GM19397 (cell line): ENCODE measurements at regions not wholly inside any gene's neighbourhood (a gene's known extent, or its start where the extent isn't known, plus 50 kb on each side); places are given as distances from the start of the nearest gene placed in this dataset.
"Not testable (repeated sequence)": the region's sequence is repeated elsewhere in the genome, so short reads cannot be mapped to it uniquely, and the experiment has no call there.

Source experiments
- ATAC-seq: cut with Tn5 transposase; IDR thresholded peaks from one replicate; pipeline ENCODE4 v1.9.1; 2021; ENCODE audit warnings: mild to moderate bottlenecking, moderate library complexity; ENCODE audit not compliant: unreplicated experiment

DNA sequence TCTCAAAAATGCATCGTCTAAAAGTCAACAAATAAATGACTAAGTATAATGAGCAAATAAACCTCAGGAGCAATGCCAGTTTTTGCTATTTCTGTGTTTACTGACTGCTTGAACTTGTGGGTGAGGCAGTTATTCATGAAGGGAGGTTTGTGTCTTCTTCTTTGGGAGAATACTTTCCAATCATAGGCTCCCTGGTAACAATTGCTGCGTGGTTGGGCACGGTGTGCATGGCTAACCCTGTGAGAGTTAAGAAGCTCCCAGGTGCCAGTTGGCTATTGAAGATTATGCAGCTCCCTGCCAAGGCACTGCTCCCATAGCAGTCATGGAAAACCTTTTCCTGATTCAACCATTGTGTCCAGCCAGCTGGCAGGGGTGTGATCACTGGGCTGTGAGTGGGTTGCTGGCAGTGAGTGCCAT, 775.9 kb upstream of the GOT2 start:
- ATAC-seq: no peak

DNA sequence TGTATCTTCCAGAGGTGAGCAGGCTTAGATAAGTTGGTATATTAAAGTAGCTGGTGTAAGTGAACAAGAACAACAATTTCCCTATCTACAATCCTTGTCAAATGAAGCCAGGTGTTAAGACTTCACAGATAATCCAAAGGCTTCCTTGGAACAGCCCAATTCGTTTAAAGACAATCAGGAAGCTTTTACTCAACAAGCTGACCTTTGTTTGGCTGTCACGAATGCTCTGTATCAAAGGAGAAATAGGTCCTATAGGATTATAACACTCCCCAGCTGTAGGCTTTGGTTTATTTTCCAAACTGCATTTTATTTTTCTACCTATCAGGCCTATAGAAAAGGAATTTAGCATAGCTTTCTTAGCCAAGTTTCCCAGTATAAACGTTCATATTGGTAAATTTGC, 766.5 kb upstream of the GOT2 start:
- no peak for ATAC-seq

DNA sequence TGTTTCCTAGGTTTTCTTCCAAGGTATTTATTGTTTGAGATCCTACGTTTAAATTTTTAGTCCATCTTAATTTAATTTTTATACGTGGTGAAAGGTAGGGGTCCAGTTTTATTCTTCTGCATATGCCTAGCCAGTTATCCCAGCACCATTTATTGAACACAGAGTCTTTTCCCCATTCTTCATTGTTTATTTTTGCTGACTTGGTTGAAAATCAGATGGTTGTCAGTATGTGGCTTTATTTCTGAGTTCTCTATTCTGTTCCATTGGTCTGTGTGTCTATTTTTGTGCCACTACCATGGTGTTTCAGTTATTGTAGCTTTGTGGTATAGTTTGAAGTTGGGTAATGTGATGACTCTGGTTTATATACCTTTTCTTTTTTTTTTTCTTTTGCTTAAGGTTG, 753.0 kb upstream of the GOT2 start:
- ATAC-seq: no peak

DNA sequence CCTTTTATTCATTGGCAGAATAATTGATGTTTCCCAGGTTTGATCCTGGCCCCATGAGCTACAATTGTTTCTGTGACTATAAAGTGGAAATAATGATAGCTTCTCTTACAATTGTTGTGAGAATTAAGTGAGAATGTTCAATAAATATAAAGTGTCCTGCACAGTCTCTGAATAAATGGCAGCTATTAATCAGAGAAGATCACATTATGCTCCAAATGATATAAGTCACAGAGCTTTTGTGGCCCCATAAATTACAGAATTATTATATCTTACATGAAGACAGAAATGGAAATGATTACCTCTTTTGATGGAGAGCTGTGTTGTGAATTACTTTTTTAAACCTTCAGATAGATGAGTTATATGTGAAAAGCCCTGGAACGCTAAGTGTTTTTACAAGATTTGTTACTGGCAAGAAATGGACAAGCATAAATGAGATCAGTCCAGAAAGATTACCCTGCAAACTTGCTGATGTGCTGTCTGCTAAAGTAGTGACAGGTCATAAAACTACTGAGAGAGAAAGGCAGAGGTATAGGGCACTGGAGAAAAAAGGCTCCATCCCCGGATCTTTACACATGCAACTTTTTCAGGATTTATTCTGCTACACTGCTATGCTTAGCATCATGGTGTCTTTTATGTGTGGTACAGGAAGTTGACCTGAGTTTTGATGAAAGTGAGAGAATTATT, 750.9 kb upstream of the GOT2 start:
- ATAC-seq: no peak

DNA sequence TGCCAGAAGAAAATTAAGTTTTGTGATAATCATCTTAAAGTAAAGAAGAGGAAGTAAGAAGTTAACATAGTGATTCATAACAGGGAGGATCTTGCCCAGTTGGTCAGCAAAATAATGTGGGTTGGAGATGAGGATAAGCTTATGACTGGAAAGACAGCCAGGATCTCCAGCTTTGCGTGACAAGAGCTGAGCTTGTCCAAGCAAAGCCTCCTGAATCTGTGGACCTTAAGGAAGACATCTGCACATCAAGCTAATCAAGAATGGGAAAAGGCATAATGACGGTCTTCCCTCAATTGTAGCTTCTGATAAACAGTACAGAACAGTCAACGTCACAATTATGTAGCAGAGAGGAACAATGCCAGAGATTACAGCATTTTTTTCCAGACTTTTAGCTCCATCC, 744.7 kb upstream of the GOT2 start:
- ATAC-seq: no peak

DNA sequence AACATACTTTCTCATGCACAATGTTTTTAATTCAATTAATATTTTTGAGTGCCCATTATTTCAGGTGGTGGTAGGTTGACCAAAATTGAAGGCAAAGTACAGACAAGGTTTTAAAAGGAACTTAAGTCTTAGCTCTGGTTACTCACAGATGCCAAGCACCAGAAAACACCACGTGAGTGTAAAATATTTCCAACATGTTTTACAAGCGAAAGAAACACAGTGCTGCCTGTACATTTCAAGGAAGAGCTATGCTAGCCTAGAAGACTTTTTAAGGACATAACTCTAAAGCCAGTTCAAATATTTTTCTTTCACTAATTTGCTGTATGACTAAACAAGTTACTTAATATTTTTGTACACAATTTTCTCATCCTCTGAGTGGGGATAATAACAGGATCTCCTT, 736.4 kb upstream of the GOT2 start:
- ATAC-seq: no peak

DNA sequence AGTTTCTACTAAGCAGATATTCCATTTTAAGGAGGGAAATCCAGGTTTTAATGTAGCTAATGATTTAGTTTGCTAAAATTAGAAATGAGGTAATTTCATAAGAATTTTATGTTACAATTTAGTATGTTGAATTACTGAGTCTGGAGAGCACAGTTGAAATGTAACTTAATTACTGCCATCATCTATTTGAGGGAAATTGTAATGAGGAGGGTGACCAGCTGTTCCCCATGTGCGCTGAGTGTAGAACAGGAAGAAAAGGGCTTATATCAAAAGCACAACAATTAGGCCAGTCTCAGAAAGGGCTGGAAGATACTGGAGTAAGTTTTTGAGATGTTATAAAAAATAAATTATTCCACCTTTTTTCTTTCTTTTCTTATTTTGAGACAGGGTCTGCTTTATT, 735.1 kb upstream of the GOT2 start:
- no peak for ATAC-seq

DNA sequence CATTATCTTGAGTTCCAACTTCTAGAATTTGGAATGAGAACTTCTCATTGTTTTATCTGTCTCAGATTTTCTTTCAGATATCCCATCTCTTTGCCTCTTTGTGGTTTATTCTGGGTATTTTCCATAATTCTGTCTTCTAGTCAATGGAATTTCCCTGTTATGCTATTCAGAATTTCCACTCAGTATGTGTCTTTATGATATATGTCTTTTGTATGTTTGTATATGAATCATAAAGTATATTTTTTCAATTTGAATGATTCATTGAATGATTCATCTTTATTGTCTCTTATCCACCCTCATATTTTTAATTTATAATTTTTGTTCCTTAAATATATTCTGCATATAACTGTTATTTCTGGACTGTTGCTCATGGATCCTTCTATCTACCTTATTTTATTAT, 729.7 kb upstream of the GOT2 start:
- ATAC-seq: no peak

DNA sequence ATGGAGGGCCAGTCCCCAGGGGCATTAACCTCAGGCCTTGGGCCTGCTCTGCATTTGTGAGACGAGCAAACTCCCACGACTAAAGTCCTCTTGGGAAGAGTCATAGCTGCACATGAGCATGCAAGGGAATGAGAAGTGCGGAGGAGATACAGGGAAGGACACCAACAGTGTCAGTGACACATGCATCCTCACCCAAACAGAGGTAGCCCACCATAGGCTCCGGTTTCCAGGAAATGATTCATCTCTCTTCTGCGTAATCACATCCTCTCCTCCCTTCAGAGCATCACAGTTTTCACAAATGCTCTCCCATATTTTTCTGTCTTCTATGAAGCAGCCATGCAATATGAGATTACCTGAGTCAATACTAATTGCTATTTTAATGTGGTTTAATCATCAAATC, 725.7 kb upstream of the GOT2 start:
- no peak for ATAC-seq

DNA sequence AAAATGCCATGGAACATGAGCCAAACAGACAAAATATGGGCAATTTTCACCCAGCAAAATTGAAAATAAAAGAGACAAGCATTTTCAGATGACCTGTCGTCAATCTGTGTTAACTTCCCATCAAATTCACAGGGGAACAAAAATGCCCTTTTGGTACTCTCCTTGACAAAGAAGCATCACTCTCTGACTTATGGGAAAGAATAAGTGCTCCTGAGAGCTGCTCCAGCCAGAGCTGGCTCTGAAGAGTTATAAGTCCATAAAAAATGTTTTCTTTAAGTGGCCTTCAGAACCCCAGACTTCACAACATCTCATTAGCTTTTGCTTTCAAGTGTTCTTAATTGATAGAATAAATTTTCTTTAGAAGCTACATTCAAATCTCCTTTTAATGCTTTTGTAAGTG, 721.4 kb upstream of the GOT2 start:
- no peak for ATAC-seq

DNA sequence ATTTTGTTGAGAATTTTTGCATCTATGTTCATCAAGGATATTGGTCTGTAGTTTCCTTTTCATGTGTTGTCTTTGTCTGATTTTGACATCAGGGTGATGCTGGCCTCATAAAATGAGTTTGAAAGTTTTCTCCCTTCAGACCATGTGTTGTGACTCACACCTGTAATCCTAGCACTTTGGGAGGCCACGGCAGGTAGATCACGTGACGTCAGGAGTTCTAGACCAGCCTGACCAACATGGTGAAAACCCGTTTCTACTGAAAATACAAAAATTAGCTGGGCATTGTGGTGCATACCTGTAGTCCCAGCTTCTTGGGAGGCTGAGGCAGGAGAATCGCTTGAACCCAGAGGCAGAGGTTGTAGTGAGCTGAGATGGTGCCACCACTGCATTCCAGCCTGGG, 716.4 kb upstream of the GOT2 start:
- not testable (repeated sequence) for ATAC-seq

DNA sequence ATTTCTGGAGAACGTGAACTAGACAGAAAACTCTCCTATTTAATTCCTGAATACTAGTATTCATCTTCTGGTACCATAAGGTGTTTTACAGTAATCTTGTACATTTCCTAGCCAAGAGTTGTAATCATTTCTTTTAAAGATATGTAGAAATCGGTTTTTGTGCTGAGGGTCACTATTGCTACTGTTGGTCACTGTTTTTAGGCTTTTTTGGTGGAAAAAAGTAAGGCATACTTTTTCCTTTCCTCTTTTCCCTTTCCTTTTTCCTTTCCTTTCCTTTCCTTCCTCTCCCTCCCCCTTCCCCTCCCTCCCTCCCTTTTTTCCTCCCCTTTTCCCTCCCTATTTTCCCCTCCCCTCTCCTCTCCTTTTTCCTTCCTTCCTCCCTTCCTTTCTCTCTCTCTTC, 706.4 kb upstream of the GOT2 start:
- no peak for ATAC-seq

DNA sequence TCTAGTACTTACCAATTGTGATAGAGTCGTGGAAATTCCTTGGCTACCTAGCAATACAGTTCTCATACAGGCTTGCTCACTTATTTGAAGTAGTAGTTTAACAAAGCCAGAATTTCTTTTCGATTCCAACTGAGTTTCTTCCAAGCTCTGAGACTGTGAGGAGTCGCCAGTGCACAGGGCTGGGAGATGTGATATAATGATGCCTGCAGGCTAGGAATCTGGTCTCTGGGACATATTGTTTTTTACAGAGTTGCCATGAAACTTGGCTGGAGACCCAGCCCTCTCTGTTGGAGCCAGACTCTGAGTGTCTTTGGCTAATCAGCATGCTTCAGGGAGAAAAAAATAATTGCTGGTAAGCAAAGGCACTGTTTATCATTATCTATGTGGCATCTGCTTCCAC, 698.8 kb upstream of the GOT2 start:
- no peak for ATAC-seq

DNA sequence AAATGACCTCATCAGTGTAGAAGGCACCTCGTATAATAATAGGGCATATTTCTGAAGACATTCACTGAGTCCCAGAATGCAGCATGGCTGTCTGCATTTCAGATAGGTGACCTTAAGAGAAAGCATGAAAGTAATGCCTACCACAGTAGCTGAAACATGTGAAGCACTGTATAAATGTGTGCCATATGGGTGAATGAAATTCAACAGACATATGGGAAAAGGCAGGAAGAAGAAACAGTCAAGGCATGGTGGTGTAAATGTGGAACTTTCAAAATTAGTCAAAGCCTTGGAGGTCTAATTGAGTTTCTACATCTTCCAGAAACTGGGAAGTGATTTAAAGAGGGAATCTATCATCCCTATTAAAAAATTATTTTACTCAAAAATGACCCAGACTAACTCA, 698.2 kb upstream of the GOT2 start:
- no peak for ATAC-seq

DNA sequence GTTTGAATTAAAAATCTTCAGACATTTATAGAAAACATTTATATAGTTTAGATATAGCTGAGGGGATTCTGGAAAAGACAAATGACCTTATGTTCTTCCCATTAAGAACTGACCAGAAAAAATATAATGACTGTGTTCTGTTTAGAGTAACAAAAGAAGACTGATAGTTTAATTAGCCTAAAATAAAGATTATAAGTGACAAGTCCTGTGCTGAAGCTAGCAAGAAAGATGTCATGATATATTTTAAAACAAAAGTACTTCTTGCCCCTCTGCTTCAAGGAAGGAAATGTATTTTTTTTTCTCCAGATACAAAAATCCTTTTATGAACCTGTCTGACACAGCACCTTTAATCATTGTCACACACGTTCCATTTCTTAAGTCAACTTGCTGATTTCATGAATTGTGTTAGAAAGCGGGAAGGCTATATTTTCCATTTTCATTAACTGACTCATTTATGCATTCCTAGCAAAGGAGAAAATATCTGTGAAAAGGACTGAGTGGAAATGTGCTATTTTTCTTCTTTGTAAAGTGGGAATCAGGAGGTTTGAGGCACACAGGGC, 690.7 kb upstream of the GOT2 start:
- no peak for ATAC-seq

DNA sequence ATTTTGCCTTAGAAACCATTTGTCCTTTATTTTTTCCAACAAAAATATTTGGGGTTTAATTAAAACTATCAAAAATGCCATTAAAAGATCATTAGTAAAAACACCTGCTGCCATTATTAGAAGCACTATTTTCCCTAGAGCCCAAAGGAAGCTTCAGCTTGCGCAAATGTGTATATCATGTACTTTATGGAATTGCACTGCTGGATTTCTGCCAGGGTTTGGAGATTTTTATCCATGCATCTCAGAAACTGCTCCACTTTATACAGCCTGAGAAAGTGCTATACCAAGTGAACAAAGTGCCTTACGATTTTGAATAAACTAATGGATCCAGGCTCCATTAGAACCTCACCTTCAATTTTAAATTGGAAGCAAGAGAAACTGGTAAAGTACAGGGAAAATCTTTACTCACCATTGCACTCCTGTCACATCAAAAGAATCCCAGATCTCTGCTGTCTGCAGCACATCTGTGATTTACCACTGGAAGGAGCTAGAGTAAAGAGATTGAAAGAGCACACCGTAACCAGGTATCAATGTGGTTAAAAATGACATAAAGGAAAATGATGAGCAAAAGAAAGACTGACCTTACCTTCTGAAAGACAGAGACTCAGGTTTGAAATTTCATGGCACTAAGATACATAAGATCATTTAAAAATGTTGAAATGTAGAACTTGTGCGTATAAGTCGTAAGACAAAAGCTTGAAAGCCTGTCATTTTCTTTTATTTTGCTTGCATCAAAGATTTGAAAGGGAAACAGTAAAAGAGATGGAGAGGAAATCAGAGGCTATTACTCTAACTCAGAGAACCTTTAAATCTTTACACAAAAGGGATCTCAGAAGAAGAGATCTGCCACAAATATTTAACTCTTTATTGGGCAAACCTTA, 678.1 kb upstream of the GOT2 start:
- no peak for ATAC-seq

DNA sequence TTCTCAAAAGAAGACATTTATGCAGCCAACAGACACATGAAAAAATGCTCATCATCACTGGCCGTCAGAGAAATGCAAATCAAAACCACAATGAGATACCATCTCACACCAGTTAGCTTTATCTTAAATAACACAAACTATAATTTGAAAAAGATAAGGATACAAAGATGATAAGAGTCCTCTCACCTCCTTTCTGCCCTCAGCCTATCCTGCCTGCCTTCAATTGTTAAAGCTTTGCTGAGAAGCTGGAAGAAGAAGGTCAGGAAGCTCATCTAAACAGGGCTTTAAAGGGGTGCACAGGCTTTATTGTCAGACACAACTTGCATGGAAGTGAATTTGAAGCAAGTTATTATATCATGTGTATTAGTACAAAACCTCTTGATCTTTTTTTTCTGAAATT, 676.3 kb upstream of the GOT2 start:
- no peak for ATAC-seq

DNA sequence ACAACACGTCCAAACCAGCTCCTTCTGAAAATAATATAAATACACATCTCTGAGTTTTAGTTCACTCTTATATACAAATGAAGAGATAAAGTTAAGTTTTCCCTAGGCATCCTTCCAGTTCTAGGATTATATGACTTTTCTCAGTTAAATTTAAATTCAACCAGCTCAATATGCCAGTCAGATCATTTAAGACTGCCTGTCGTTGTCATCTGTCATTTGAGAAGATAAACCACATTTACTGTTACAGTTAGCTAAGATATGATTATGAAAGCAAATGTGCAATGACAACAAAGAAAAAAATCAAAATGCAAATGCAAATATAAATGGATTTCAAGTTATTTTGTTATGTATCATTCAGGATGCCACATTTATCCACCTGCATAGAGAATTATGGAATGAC, 671.7 kb upstream of the GOT2 start:
- no peak for ATAC-seq

DNA sequence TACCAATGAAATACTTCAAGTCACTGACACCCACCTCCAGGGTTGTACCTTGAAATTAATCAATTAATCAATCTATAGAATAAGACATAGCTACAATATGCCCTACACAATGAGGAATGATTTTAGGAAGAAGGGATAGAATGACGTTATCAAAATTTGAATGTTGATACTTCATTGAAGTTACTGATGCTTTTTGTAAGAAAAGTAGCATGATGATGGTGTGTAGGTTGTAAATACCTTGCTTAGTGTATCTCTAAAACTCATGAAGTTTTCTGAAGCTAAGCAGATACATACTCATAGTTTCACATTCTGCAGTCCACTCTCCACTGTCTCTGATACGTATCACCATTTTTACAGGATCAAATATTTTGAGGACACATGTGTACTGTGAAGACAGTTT, 670.4 kb upstream of the GOT2 start:
- no peak for ATAC-seq

DNA sequence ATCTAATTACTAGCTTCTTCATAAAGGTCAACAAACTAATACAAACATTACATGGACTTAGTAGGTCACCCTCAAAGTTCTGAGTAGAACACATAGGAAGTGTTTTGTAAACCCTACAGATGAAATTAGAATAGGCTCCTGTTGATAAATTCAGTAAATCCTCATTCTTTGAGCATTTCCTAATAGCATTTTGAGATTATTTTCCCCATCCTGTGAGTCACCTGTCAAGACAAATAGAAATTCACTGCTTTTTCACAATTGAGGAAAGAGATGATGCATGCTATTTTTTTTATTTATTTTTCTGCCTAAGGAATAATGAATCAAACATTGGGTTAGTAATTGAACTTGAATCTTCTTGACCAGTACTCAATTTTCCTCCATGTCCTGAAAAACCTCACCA, 666.7 kb upstream of the GOT2 start:
- no peak for ATAC-seq

DNA sequence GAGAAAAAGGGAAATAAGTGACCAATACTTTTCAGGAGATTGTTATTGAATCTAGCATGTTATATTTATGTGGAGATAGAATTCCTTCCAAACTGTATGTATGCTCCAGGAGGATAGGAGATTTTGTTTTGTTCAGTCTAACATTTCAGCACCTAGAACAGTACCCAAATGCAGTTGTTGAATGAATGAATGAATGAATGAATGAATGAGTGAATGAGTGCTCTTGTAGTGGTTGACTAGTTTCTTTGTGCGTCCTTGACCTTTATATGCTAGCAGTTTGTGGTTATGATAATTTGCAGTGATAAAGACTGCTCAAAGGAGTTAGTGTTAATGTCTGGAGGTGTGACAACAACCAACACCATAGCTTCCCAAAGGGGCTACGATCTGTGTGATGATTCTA, 663.5 kb upstream of the GOT2 start:
- no peak for ATAC-seq

DNA sequence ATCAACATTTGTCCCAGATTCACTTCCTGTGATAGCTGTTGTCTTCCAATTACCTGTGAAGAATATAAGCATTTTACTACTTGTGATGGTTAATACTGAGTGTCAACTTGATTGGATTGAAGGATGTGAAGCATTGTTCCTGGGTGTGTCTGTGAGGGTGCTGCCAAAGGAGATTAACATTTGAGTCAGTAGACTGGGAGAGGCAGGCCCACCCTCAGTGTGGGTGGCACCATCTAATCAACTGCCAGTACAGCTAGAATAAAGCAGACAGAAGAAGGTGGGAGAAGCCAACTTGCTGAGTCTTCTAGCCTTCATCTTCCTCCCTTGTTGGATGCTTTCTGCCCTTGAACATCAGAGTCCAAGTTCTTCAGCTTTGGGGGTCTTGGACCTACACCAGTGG, 660.4 kb upstream of the GOT2 start:
- no peak for ATAC-seq
